HEK293 (cell line): ENCODE measurements at regions not wholly inside any gene's neighbourhood (a gene's known extent, or its start where the extent isn't known, plus 50 kb on each side); places are given as distances from the start of the nearest gene placed in this dataset.

Experiments
- INSM2 ChIP-seq: fragments of 450-650 bp; formaldehyde crosslinking; IDR thresholded peaks from 2 replicates; pipeline ENCODE4 v1.5.1; 2016; ENCODE audit warnings: missing biosample characterization, missing genetic modification characterization
- TSHZ1 ChIP-seq: fragments of 450-650 bp; formaldehyde crosslinking; IDR thresholded peaks from 2 replicates; pipeline ENCODE4 v1.5.1; 2016; ENCODE audit warnings: missing biosample characterization, missing genetic modification characterization, borderline replicate concordance
- ZNF140 ChIP-seq: fragments of 450-650 bp; formaldehyde crosslinking; IDR thresholded peaks from 2 replicates; pipeline ENCODE4 v1.5.1; 2016; ENCODE audit warnings: missing biosample characterization, missing genetic modification characterization
- ZNF639 ChIP-seq: fragments of 450-650 bp; formaldehyde crosslinking; IDR thresholded peaks from 2 replicates; pipeline ENCODE4 v1.5.1; 2016; ENCODE audit warnings: missing biosample characterization, missing genetic modification characterization

- TF ChIP-seq ZNF140 (tag by site-specific recombination) (no peak), TSHZ1 (tag by site-specific recombination) (no peak), INSM2 (no peak), ZNF639 (tag by site-specific recombination) (no peak)
These were observed 130.8 kb downstream of the FOXI3 start for GRCh38 chr2:88321449-88322248.
